ENCODE measurements at regions not wholly inside any gene's neighbourhood (a gene's known extent, or its start where the extent isn't known, plus 50 kb on each side); places are given as distances from the start of the nearest gene placed in this dataset.
"Not testable (repeated sequence)": the region's sequence is repeated elsewhere in the genome, so short reads cannot be mapped to it uniquely, and the experiment has no call there.

DNA sequence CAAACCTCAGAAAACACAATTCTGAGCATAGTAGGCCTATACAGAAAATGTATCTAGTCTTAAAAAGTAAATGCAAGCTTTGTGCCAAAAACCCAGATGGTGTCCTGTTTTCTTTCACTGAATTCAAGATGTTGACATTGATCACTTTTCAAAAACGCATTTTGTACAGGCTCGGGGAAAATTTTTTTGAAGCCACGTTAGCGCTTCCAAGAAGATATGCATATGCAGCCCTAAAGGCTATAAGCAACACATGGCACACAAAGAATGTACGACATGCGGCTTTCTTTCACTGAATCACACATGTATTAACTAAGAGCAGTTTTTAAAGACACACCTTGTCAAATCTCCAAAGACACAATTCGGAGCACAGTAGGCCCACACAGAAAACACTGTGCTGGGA is 115.4 kb downstream of the MRPL57 start:
- Mint-ChIP-seq H3K27ac (no peak overlapping the region), H3K4me3 (no peak overlapping the region), H3K9me3 (no peaks in the 10 kb centered on the region), H3K4me1 (ENCODE audit: low read depth) (no peaks in the 10 kb centered on the region), H3K36me3 (ENCODE audit: low read depth) (no peaks in the 10 kb centered on the region), H3K27me3 (no peaks in the 10 kb centered on the region)

DNA sequence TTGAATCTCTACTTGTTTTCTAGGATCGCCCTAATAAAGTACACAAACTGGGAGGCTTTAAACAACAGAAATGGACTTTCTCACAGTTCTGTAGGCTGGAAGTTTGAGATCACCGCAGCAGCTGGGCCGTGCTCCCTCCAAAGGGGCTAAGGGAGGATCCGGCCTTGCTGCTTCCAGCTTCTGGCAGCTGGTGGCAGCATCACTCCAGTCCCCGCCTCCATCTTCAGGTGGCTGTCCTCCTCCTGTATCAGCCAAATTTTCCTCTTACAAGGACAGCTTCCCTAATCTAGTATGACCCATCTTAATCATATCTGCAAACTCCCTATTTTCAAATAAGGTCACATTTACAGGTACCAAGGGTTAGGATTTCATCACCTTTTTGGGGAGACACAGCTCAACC is 120.5 kb downstream of the MRPL57 start:
- Mint-ChIP-seq H3K27ac (peak overlapping the region; percentile 53), H3K4me1 (ENCODE audit: low read depth) (peaks cover 22% of the 10 kb centered on the region), H3K4me3 (peak overlapping the region; percentile 91)
- H3K36me3 Mint-ChIP-seq (ENCODE audit: low read depth); H3K27me3 Mint-ChIP-seq; H3K9me3 Mint-ChIP-seq: not testable (repeated sequence)

DNA sequence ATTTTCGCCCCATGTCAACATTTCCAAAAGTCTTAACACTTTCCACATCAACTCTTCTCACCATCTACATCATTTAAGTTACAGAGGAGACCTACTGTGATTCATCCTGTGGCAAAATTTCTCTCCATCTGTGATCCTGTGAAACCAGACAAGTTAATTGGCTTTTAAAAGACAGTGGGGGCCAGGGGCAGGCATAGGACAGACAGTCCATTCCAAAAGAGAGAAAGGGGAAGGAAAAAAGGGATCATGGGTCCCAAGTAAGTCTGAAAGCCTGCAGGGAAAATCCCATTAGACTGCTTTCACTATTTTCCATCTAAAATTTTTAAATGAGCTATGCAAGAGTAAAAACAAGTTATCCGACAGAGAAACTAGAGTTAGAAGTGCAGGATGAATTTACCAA is 121.0 kb downstream of the MRPL57 start:
- Mint-ChIP-seq H3K27me3 (no peaks in the 10 kb centered on the region), H3K4me1 (ENCODE audit: low read depth) (peaks cover 24% of the 10 kb centered on the region), H3K36me3 (ENCODE audit: low read depth) (no peaks in the 10 kb centered on the region), H3K4me3 (peak overlapping the region; percentile 91), H3K27ac (peak overlapping the region; percentile 53), H3K9me3 (no peaks in the 10 kb centered on the region)

DNA sequence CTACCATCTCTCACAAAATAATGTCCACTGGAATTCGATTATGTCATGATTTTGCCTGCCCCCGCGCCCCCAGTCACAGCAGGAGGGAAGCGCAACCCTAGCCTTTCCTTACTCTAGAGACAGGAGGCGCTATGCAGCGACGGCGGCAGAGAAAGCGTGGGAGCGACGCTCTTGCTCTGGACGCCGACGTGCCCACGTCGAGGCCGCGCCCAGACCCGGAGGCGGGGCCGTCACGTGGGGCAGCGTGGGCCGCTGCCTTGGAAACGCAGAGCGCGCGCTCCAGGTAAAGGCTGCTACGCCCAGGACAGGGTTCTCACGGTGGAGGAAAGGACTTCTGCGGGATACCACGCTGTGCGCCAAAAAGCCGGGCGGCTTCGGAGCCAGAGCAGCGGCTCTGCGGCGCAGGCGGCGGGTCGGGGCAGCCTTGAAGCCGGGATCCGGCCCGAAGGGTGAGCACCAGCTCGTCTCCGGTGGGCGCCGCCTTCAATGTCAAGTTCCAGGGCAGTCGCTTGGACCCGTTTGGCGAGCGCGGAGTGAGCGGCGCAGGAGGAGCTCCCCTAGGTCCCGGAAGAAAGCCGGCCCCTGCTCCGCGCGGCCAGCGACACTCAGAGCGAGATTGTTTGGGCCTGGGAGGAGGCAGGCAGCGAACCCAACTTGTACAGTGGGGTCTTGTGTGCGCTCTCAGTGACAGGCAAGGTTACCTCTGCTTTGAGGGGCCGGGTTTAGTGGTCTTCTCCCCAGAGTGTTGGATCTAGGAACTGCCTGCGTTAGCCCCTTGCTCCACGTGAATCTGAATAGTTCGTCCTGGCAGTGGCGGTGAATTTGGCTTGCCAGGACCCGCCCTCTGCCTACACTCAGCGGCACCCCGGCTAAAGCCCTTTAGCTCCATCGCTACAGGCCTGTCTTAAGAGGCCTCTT is 121.7 kb downstream of the MRPL57 start:
- Mint-ChIP-seq H3K4me3 (peak overlapping the region; percentile 91), H3K9me3 (no peaks in the 10 kb centered on the region), H3K27me3 (no peaks in the 10 kb centered on the region), H3K27ac (peak overlapping the region; percentile 68), H3K36me3 (ENCODE audit: low read depth) (peaks cover under 1% of the 10 kb centered on the region), H3K4me1 (ENCODE audit: low read depth) (peaks cover 31% of the 10 kb centered on the region)

DNA sequence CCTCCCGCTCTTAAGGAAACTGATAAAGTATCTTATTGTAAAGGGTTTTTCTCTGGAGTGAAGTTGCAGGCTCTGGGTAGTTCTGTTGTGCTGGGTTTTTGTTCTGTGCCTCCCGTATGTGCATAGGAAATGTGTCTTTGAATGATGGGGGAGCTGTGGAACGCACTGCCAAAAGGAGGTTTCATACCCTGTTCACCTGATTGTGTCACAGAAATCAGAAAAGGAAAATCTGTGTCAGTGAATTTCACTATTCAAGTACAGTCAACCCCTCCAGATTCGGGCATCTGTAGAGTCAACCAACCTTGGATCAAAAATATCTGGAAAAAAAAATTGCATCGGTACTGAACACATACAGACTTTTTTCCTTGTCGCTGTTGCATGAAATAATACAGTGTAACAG is 127.8 kb downstream of the MRPL57 start:
- Mint-ChIP-seq H3K27ac (peak overlapping the region; percentile 61), H3K4me3 (no peak overlapping the region)

DNA sequence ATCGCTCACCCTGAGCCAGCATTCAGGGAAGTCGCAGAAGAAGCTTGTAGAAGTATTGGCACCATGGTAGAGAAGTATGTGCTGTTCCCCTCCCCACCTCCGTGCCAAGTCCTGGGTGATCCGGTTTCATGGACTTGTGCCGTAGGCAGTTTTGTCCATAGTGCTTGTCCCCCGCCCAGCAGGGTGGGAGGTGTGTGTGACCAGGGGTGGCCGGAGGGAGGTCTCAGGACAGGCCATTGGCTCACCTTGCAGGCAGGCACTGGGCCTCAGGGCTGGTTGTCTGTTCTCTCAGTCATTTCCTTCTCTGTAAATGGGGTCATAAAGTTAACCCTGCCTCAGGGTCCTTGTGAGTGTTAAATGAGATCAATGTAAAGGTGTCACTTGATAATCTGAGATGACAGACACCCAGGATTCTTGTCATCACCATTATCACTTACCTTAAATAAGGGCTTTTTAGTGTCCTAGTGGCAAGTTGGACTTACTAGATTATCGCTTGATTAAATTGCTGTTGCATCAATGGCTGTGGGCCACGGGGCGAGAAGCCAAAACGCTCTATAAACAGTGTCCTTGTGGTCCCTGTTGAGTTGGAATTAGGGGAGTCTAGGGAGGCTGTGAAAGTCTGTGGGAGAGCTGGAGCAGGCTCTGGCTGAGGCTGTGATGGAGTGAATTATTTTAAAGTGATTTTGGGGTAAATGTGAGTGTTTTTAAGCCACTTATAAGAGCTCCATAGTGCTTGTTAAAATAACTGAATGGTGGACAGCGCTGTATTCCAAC is 130.0 kb downstream of the MRPL57 start:
- H3K9me3 Mint-ChIP-seq, H3K27me3 Mint-ChIP-seq, H3K27ac Mint-ChIP-seq, H3K4me3 Mint-ChIP-seq: not testable (repeated sequence)
- Mint-ChIP-seq H3K36me3 (ENCODE audit: low read depth) (peaks cover 25% of the 10 kb centered on the region), H3K4me1 (ENCODE audit: low read depth) (peaks cover 34% of the 10 kb centered on the region)

More for the DNA sequence above, 127.8 kb downstream of the MRPL57 start:
- Mint-ChIP-seq H3K36me3 (ENCODE audit: low read depth) (peaks cover 15% of the 10 kb centered on the region), H3K4me1 (ENCODE audit: low read depth) (peaks cover 29% of the 10 kb centered on the region), H3K27me3 (no peaks in the 10 kb centered on the region), H3K9me3 (no peaks in the 10 kb centered on the region)

DNA sequence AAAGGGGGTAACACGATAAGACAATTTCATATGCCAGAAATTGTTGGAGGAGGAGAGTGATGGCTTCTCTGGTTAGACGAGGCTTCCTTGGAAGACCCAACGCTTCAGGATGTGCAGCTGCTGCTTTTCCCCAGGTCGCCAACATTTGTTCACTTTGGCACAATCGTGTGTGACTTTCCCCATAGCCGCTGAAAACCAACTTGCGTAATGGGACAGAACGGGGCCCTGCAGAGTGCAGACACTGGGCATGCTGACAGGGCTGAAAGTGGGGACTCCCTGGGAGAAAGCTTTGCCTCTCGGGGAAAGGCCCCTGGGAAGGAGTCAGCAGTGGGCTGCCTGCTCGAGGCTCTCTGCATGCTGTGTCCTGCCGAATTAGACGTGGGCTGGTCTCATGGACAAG is 130.7 kb downstream of the MRPL57 start:
- not testable (repeated sequence) for H3K27me3 Mint-ChIP-seq, H3K9me3 Mint-ChIP-seq, H3K27ac Mint-ChIP-seq, H3K4me3 Mint-ChIP-seq
- Mint-ChIP-seq H3K36me3 (ENCODE audit: low read depth) (peaks cover 25% of the 10 kb centered on the region), H3K4me1 (ENCODE audit: low read depth) (peaks cover 34% of the 10 kb centered on the region)

DNA sequence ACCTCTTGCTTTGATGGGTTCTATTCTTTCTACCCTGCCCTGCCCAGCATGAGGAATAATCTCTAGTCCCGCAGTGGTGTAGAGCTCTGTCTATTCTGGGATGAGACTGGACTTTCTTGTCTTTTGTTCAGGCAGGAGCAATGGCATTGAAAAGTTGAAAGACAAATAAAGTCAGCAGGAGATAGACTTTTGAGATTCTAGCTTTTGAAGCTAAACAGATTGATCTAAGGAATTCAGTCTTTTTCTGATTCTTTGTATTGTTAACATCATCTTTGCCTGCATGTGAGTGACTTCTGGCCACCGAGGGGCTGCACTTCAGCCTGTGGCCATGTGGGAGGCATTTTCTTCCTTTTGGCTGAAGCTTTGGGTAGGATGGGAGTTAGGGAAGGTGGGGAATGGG is 132.4 kb downstream of the MRPL57 start:
- no peaks in the 10 kb centered on the region for H3K27me3 Mint-ChIP-seq
- peaks cover 19% of the 10 kb centered on the region for H3K36me3 Mint-ChIP-seq (ENCODE audit: low read depth)
- no peaks in the 10 kb centered on the region for H3K9me3 Mint-ChIP-seq
- peaks cover 21% of the 10 kb centered on the region for H3K4me1 Mint-ChIP-seq (ENCODE audit: low read depth)
- H3K4me3 Mint-ChIP-seq = no peak overlapping the region
- no peak overlapping the region for H3K27ac Mint-ChIP-seq

DNA sequence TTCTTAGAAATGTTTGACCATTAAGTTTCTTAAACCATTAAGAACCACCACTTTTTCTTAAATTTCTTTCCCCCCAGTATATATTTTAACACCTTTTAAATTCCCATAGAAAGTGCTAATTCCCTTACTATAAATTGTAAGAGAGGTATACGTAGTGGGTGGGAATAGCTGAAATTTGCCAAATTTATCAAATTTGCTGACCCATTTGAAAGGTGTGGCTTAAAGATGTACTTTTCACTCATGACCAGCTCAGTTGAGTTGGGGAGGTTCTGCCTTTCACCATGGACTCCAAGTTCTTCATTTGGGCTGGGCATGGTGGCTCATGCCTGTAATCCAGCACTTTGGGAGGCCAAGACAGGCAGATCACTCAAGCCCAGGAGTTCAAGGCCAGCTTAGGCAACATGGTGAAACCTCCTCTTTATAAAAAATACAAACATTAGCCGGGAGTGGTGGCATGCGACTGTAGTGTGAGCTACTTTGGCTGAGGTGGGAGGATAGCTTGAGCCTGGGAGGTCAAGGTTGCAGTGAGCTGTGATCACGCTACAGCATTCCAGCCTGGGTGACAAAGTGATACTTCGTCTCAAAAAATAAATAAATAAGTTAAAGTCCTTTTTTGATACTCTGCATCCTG is 133.2 kb downstream of the MRPL57 start:
- H3K27ac Mint-ChIP-seq = no peak overlapping the region
- peaks cover 13% of the 10 kb centered on the region for H3K4me1 Mint-ChIP-seq (ENCODE audit: low read depth)
- H3K27me3 Mint-ChIP-seq = no peaks in the 10 kb centered on the region
- H3K4me3 Mint-ChIP-seq = no peak overlapping the region
- no peaks in the 10 kb centered on the region for H3K9me3 Mint-ChIP-seq
- H3K36me3 Mint-ChIP-seq (ENCODE audit: low read depth) = peaks cover 12% of the 10 kb centered on the region

DNA sequence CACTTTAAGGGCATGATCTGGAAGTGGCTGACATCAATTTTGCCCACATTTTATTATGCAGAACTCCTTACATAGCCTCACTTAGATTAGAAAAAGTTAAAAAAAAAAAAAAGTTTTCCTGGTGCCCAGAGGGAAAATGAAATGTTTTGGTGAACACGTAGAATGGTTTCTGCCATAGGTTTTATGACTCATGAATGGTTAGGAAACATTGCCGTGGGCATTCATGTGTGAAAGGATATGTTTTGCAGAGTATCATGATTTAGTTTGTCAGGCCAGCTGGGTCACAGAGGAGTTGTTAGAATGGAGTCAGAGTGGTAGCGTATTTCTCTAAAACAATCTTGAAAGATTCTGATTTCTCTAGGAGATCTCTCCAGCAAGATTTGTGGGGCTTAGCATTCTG is 133.8 kb downstream of the MRPL57 start:
- Mint-ChIP-seq H3K9me3 (no peaks in the 10 kb centered on the region), H3K27ac (peak overlapping the region; percentile 7), H3K36me3 (ENCODE audit: low read depth) (peaks cover 11% of the 10 kb centered on the region), H3K27me3 (no peaks in the 10 kb centered on the region), H3K4me1 (ENCODE audit: low read depth) (peaks cover 12% of the 10 kb centered on the region), H3K4me3 (no peak overlapping the region)

DNA sequence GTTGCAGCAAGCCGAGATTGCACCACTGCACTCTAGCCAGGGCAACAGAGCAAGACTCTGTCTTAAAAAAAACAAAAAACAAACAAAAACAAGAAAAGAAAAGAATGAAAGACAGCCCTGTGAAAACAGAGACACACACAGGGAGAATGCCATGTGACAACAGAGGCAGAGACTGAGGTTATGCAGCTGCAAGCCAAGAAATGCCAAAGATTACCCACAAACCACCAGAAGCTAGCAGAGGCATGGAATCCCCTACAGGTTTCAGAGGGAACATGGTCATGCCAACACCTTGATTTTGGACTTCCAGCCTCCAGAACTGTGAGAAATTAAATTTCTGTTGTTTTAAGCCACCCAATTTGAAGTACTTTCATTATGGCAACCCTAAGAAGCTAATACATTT is 138.5 kb downstream of the MRPL57 start:
- not testable (repeated sequence) for H3K27me3 Mint-ChIP-seq, H3K27ac Mint-ChIP-seq, H3K4me3 Mint-ChIP-seq, H3K9me3 Mint-ChIP-seq
- Mint-ChIP-seq H3K36me3 (ENCODE audit: low read depth) (peaks cover 28% of the 10 kb centered on the region), H3K4me1 (ENCODE audit: low read depth) (peaks cover 25% of the 10 kb centered on the region)

DNA sequence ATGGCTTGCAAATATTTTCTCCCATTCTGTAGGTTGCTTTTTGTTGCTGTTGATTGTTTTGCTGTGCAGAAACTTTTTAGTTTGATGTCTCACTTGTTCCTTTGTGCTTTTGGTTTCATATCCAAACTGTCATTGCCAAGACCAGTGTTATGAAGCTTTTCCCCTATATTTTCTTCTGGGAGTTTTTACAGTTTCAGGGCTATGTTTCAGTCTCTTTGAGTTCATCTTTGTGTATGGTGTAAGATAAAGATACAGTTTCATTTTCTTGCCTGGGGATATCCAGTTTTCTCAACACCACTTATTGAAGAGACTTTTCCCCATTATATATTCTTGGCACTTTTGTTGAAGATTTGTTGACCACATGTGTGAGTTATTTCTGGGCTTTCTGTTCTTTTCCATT is 139.9 kb downstream of the MRPL57 start:
- no peaks in the 10 kb centered on the region for H3K9me3 Mint-ChIP-seq
- H3K27ac Mint-ChIP-seq = peak overlapping the region; percentile 61
- H3K36me3 Mint-ChIP-seq (ENCODE audit: low read depth) = peaks cover 18% of the 10 kb centered on the region
- H3K4me1 Mint-ChIP-seq (ENCODE audit: low read depth) = peaks cover 13% of the 10 kb centered on the region
- H3K27me3 Mint-ChIP-seq = no peaks in the 10 kb centered on the region
- no peak overlapping the region for H3K4me3 Mint-ChIP-seq

DNA sequence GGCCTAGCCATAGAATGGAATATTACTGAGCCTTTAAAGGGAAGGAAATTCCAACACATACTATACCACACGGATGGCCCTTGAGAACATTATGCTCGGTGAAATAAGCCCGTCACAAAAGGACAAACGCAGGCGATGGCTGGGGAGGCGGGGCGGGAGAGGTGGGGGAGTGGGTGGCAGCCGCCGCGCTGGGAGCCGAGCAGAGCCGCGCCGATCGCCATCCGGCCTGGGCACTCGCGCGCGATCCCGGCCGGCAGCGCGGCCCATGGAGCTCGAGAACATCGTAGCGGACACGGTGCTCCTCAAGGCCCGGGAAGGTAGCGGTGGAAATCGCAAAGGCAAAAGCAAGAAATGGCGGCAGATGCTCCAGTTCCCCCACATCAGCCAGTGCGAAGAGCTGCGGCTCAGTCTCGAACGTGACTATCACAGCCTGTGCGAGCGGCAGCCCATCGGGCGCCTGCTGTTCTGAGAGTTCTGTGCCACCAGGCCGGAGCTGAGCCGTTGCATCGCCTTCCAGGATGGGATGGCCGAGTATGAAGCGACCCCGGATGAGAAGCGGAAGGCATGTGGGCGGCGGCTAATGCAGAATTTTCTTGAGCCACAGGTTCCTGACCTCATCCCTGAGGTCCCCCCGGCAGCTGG is 140.1 kb downstream of the ZDHHC20 start:
- H3K27me3 Mint-ChIP-seq = no peaks in the 10 kb centered on the region

DNA sequence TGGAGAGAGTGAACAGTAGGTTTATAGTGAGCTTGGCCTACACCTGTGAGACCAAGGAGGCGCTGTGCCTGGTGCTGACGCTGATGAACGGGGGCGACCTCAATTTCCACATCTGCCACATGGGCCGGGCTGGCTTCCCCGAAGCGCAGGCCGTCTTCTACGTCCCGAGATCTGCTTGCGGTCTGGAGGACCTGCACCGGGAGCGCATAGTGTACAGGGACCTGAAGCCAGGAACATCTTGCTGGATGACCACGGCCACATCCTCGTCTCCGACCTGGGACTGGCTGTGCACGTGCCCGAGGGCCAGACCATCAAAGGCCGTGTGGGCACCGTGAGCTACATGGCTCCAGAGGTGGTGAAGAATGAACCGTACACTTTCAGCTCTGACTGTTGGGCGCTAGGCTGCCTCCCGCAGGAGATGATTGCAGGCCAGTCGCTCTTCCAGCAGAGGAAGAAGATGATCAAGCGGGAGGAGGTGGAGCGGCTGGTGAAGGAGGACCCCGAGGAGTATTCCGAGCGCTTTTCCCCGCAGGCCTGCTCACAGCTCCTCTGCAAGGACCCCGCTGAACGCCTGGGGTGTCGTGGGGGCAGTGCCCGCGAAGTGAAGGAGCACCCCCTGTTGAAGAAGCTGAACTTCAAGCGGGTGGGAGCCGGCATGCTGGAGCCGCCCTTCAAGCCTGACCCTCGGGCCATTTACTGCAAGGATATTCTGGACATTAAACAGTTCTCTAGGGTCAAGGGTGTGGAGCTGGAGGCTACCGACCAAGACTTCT is 139.0 kb downstream of the ZDHHC20 start:
- no peaks in the 10 kb centered on the region for H3K9me3 Mint-ChIP-seq
- H3K4me1 Mint-ChIP-seq (ENCODE audit: low read depth) = peaks cover 19% of the 10 kb centered on the region
- H3K4me3 Mint-ChIP-seq = no peak overlapping the region
- no peaks in the 10 kb centered on the region for H3K27me3 Mint-ChIP-seq
- no peak overlapping the region for H3K27ac Mint-ChIP-seq
- peaks cover 18% of the 10 kb centered on the region for H3K36me3 Mint-ChIP-seq (ENCODE audit: low read depth)

More for the DNA sequence above, 140.1 kb downstream of the ZDHHC20 start:
- H3K36me3 Mint-ChIP-seq (ENCODE audit: low read depth) = peaks cover 18% of the 10 kb centered on the region
- H3K4me3 Mint-ChIP-seq = no peak overlapping the region
- H3K27ac Mint-ChIP-seq = no peak overlapping the region
- peaks cover 13% of the 10 kb centered on the region for H3K4me1 Mint-ChIP-seq (ENCODE audit: low read depth)
- H3K9me3 Mint-ChIP-seq = no peaks in the 10 kb centered on the region

All from stimulated activated naive CD8-positive, alpha-beta T cell treated with anti-CD3 and anti-CD28 coated beads, Interleukin-15, Interleukin-2, amounts not matched to agents 100 ng/mL and 50 ng/mL, for 24 hours (primary cell).